Endothelial cell of umbilical vein (primary cell): ENCODE measurements at regions not wholly inside any gene's neighbourhood (a gene's known extent, or its start where the extent isn't known, plus 50 kb on each side); places are given as distances from the start of the nearest gene placed in this dataset.

Experiments
- BruUV-seq: library from RNA; stranded (reverse); fragments of 400-500 nt; replicated peaks from 2 replicates; lab custom pipeline; 2021; lab: Mats Ljungman, UMichigan
- CTCF ChIA-PET: fragments of 300-600, 350-600 bp; sonication (Branson Sonifier 250); formaldehyde crosslinking; loops from one replicate; lab custom pipeline; 2021; ENCODE audit warnings: antibody characterized with exemption, inconsistent platforms; lab: Charles Lee
- POLR2A ChIA-PET: fragments of 300-600, 350-600 bp; sonication (Branson Sonifier 250); formaldehyde crosslinking; loops from one replicate; lab custom pipeline; 2021; ENCODE audit warnings: antibody characterized with exemption, inconsistent platforms; lab: Charles Lee
- DNase-seq: peaks from one replicate; pipeline ENCODE4 v3.0.0-alpha.2; 2011; ENCODE audit warnings: low read depth, low spot score
- FAIRE-seq: peaks from 2 replicates; lab custom pipeline; 2011; peaks lifted over from hg19 to GRCh38; lab: Jason Lieb, UNC
- H2AFZ ChIP-seq: 2 replicates; pipeline ENCODE4 v1.6.0; 2012; ENCODE audit warnings: low read depth, low read length, control low read depth, inconsistent platforms
- H3K27ac ChIP-seq: 2 replicates; pipeline ENCODE4 v1.5.1; 2011; ENCODE audit warnings: low read depth, mild to moderate bottlenecking, control low read depth, low read length, moderate library complexity; ENCODE audit not compliant: insufficient read depth
- H3K27me3 ChIP-seq, 2 experiments: 2 replicates each; pipeline versions ENCODE4 v1.6.0 to v1.6.1; 2011; ENCODE audit warnings: low read length in 2 of 2, mixed read lengths in 1 of 2; ENCODE audit not compliant: control insufficient read depth in 2 of 2, insufficient read depth in 2 of 2
- H3K36me3 ChIP-seq, 2 experiments: 2 replicates in 1 of 2; 3 replicates in 1 of 2; pipeline ENCODE4 v1.5.1; 2011; ENCODE audit warnings: low read length in 2 of 2, mild to moderate bottlenecking in 1 of 2, moderate library complexity in 1 of 2; ENCODE audit not compliant: control insufficient read depth in 2 of 2, insufficient read depth in 2 of 2; ENCODE audit errors: extremely low read depth in 1 of 2
- H3K4me1 ChIP-seq: 3 replicates; pipeline ENCODE4 v1.5.1; 2011; ENCODE audit warnings: mild to moderate bottlenecking, low read length; ENCODE audit not compliant: control insufficient read depth, insufficient read depth; ENCODE audit errors: extremely low read depth
- H3K4me2 ChIP-seq: 2 replicates; pipeline ENCODE4 v1.6.1; 2011; ENCODE audit warnings: low read length, control low read depth, mixed read lengths; ENCODE audit not compliant: insufficient read depth
- H3K4me3 ChIP-seq, 3 experiments: fragments of 200-600 bp in 1 of 3; sonication (generic), shearing (Covaris generic) in 1 of 3; replicated peaks in 1 of 3; 2 replicates each; pipeline ENCODE4 v1.5.1; 2011 to 2016; ENCODE audit warnings: control low read depth in 3 of 3, low read length in 3 of 3, mild to moderate bottlenecking in 2 of 3, inconsistent platforms in 1 of 3, low read depth in 1 of 3, moderate library complexity in 1 of 3; ENCODE audit not compliant: insufficient read depth in 1 of 3
- H3K79me2 ChIP-seq: 2 replicates; pipeline ENCODE4 v1.6.0; 2012; ENCODE audit warnings: low read length, inconsistent platforms; ENCODE audit not compliant: control insufficient read depth, insufficient read depth
- H3K9ac ChIP-seq: replicated peaks from 2 replicates; pipeline ENCODE3; 2011; ENCODE audit warnings: low read length, control low read depth; ENCODE audit not compliant: insufficient read depth; ENCODE audit errors: extremely low read depth
- H3K9me1 ChIP-seq: replicated peaks from 3 replicates; pipeline ENCODE4 v1.6.0; 2011; ENCODE audit warnings: mild to moderate bottlenecking, low read length; ENCODE audit not compliant: control insufficient read depth, insufficient read depth; ENCODE audit errors: extremely low read depth
- H3K9me3 ChIP-seq: replicated peaks from 2 replicates; pipeline ENCODE4 v1.5.1; 2012; ENCODE audit warnings: low read length, inconsistent platforms; ENCODE audit not compliant: control insufficient read depth, insufficient read depth
- H4K20me1 ChIP-seq: replicated peaks from 2 replicates; pipeline ENCODE3; 2011; ENCODE audit warnings: mild to moderate bottlenecking, low read length; ENCODE audit not compliant: control insufficient read depth, insufficient read depth; ENCODE audit errors: extremely low read depth
- CTCF ChIP-seq, 2 donors: IDR thresholded peaks; 1 replicate in 1 of 2; 2 replicates in 1 of 2; pipeline ENCODE4 v1.5.1; 2011; ENCODE audit warnings: low read length in 2 of 2, mild to moderate bottlenecking in 2 of 2, moderate library complexity in 2 of 2, control low read depth in 1 of 2, inconsistent platforms in 1 of 2, low read depth in 1 of 2; ENCODE audit not compliant: insufficient read depth in 1 of 2; ENCODE audit errors: extremely low read depth in 1 of 2
- EZH2 ChIP-seq: IDR thresholded peaks from 2 replicates; pipeline ENCODE4 v1.6.1; 2012; ENCODE audit warnings: borderline replicate concordance, low read depth, mild to moderate bottlenecking, moderate library complexity, low read length, inconsistent platforms; ENCODE audit not compliant: severe bottlenecking
- FOS ChIP-seq: IDR thresholded peaks from 2 replicates; pipeline ENCODE4 v1.6.1; 2011; ENCODE audit warnings: mild to moderate bottlenecking, low read length, moderate library complexity, borderline replicate concordance; ENCODE audit not compliant: insufficient read depth
- GATA2 ChIP-seq: IDR thresholded peaks from 2 replicates; pipeline ENCODE4 v1.7.0; 2011; ENCODE audit warnings: low read depth, mild to moderate bottlenecking, moderate library complexity, mixed read lengths, low read length; ENCODE audit not compliant: insufficient read length, insufficient read depth
- JUN ChIP-seq: IDR thresholded peaks from 2 replicates; pipeline ENCODE4 v1.6.1; 2011; ENCODE audit warnings: borderline replicate concordance, low read depth; ENCODE audit not compliant: insufficient read length, insufficient read depth
- MAX ChIP-seq: IDR thresholded peaks from 2 replicates; pipeline ENCODE4 v1.6.1; 2011; ENCODE audit not compliant: insufficient read depth, insufficient read length
- MYC ChIP-seq: IDR thresholded peaks from one replicate; pipeline ENCODE4 v1.6.1; 2011; ENCODE audit warnings: mild to moderate bottlenecking, low read depth, low read length
- POLR2A ChIP-seq: IDR thresholded peaks from 2 replicates; pipeline ENCODE4 v1.6.1; 2012; ENCODE audit warnings: low read depth, mild to moderate bottlenecking, control low read depth, low read length
- POLR2AphosphoS5 ChIP-seq: IDR thresholded peaks from 2 replicates; pipeline ENCODE4 v1.6.1; 2012; ENCODE audit warnings: low read depth, mild to moderate bottlenecking, control low read depth, low read length, moderate library complexity; ENCODE audit not compliant: insufficient read depth
- dilution Hi-C: fragments of 300-500 bp; cut with MboI; formaldehyde crosslinking; loops from one replicate; pipeline ENCODE4 v1.15.0; 2019; ENCODE audit warnings: low sequenced_read_pairs; ENCODE audit not compliant: extremely low pct_ligation_motif_present
- intact Hi-C: fragments of 100-400 bp; cut with micrococcal nuclease; formaldehyde crosslinking; loops from one replicate; pipeline ENCODE4 v1.10.0; 2022

- CTCF ChIA-PET: no interaction called here
- TF ChIP-seq CTCF (IDR thresholded peaks at IDR 0.05; ENCODE audit: extremely low read depth in 1 of 2, insufficient read depth in 1 of 2, low read depth in 1 of 2, low read length in 2 of 2): no peak
- no peak for TF ChIP-seq POLR2AphosphoS5
- TF ChIP-seq FOS: no peak
- no peak for TF ChIP-seq MAX
- no peak for TF ChIP-seq JUN
- TF ChIP-seq POLR2A: no peak
- no TSS peak for BruUV-seq
- intact Hi-C loops (no loop called here), dilution Hi-C loops (no loop called here)
- Histone ChIP-seq H4K20me1 (no peaks in the 10 kb centered on the region), H2AFZ (no peak overlapping the region), H3K4me2 (no peak overlapping the region), H3K4me3 (no peak overlapping the region), H3K9me3 (no peaks in the 10 kb centered on the region), H3K4me1 (no peaks in the 10 kb centered on the region), H3K9ac (no peak overlapping the region), H3K36me3 (no peaks in the 10 kb centered on the region), H3K27me3 (no peaks in the 10 kb centered on the region), H3K79me2 (no peaks in the 10 kb centered on the region), H3K27ac (no peak overlapping the region), H3K9me1 (no peaks in the 10 kb centered on the region)
- POLR2A ChIA-PET: no interaction called here
- FAIRE-seq: no peak
- no peak for DNase-seq
Observed at GRCh38 chr10:43012578-43012977, 64.3 kb upstream of the RET start.

DNA sequence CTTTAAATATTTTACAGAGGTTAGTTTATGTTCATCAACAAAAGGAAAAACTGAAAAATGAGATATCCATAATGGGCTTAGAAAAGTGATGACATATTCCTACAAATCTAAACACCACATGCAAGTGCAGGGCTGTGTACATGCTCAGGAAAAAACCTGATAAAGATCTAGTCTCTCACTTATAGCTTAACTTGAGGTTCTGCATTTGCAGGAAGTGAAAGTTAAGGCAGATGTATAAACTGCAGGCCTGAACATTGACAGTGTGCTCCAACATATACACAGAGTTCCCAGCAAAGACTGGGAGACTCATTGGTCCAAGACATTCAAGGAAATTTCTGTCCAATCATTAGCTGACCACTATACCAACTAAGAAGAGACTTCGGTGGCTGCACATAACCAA, 63.8 kb upstream of the RET start:
- DNase-seq: no peak
- FAIRE-seq: no peak
- TF ChIP-seq CTCF (IDR thresholded peaks at IDR 0.05; ENCODE audit: extremely low read depth in 1 of 2, insufficient read depth in 1 of 2, low read depth in 1 of 2, low read length in 2 of 2) (no peak), POLR2A (no peak), MYC (no peak), GATA2 (no peak), MAX (no peak), FOS (no peak), POLR2AphosphoS5 (no peak), EZH2 (no peak), JUN (no peak)
- Histone ChIP-seq H3K9ac (no peak overlapping the region), H3K79me2 (no peaks in the 10 kb centered on the region), H2AFZ (no peak overlapping the region), H4K20me1 (no peaks in the 10 kb centered on the region), H3K9me3 (no peaks in the 10 kb centered on the region), H3K27me3 (no peaks in the 10 kb centered on the region), H3K27ac (no peak overlapping the region), H3K4me3 (no peak overlapping the region), H3K4me2 (no peak overlapping the region), H3K4me1 (no peaks in the 10 kb centered on the region), H3K36me3 (no peaks in the 10 kb centered on the region), H3K9me1 (no peaks in the 10 kb centered on the region)
- BruUV-seq: no TSS peak
- dilution Hi-C loops (no loop called here), intact Hi-C loops (no loop called here)
- ChIA-PET CTCF (no interaction called here), POLR2A (no interaction called here)
